ENCODE measurements at regions not wholly inside any gene's neighbourhood (a gene's known extent, or its start where the extent isn't known, plus 50 kb on each side); places are given as distances from the start of the nearest gene placed in this dataset.

GRCh38 chr6:139931747-139932146, 557.3 kb upstream of the CITED2 start:
- Histone ChIP-seq H3K4me2 (ENCODE audit: insufficient read depth, low read length) (no peak overlapping the region), H3K36me3 (ENCODE audit: control insufficient read depth, insufficient read depth, low read length) (no peaks in the 10 kb centered on the region), H3K4me3 (no peak overlapping the region), H3K27ac (ENCODE audit: extremely low read depth, low read depth, low read length) (no peak overlapping the region), H3K9me3 (replicated peaks; ENCODE audit: control insufficient read depth, insufficient read depth, low read depth, low read length) (no peaks in the 10 kb centered on the region), H3K79me2 (ENCODE audit: control insufficient read depth, insufficient read depth, low read length) (no peaks in the 10 kb centered on the region), H3K4me1 (replicated peaks in 1 of 2; ENCODE audit: control insufficient read depth in 2 of 2, insufficient read depth in 2 of 2, low read length in 2 of 2) (peaks cover 0 to 13% of the 10 kb centered on the region in 2 experiments; a peak in 3 of 5 replicates), H3K9me1 (ENCODE audit: control insufficient read depth, insufficient read depth, low read length) (no peaks in the 10 kb centered on the region), H3K27me3 (ENCODE audit: control insufficient read depth in 2 of 2, insufficient read depth in 2 of 2, low read length in 2 of 2) (no peaks in the 10 kb centered on the region), H3K9ac (ENCODE audit: insufficient read depth in 1 of 2, low read depth in 2 of 2, low read length in 2 of 2) (no peak overlapping the region), H2AFZ (ENCODE audit: low read depth, low read length) (peak overlapping the region; percentile 67), H4K20me1 (replicated peaks; ENCODE audit: control insufficient read depth, insufficient read depth, low read length) (no peaks in the 10 kb centered on the region)
- ChIA-PET CTCF (ENCODE audit: low intra/inter-chr PET ratio) (no interaction called here), POLR2A (no interaction called here)
- no peak for DNase-seq (ENCODE audit: extremely low read depth in 1 of 4, low spot score in 3 of 4)
- in situ Hi-C loops (cut with MboI): no loop called here
- intact Hi-C loops (cut with micrococcal nuclease): loop anchor here (5.0 kb wide), 1 partner anchor 66 kb away; no protein-coding TSS in a partner anchor
- no peak for FAIRE-seq
- TF ChIP-seq FOS (IDR thresholded peaks at IDR 0.05; ENCODE audit: extremely low read depth, insufficient read length): no peak
- TF ChIP-seq USF1 (CRISPR knock-in tag; IDR thresholded peaks at IDR 0.05): no peak
- TF ChIP-seq, protein P1, sequence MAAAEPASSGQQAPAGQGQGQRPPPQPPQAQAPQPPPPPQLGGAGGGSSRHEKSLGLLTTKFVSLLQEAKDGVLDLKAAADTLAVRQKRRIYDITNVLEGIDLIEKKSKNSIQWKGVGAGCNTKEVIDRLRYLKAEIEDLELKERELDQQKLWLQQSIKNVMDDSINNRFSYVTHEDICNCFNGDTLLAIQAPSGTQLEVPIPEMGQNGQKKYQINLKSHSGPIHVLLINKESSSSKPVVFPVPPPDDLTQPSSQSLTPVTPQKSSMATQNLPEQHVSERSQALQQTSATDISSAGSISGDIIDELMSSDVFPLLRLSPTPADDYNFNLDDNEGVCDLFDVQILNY (CRISPR knock-in tag; IDR thresholded peaks at IDR 0.05): no peak
- TF ChIP-seq IRF1 (CRISPR knock-in tag; IDR thresholded peaks at IDR 0.05; ENCODE audit: borderline replicate concordance): no peak
- TF ChIP-seq, protein P2, sequence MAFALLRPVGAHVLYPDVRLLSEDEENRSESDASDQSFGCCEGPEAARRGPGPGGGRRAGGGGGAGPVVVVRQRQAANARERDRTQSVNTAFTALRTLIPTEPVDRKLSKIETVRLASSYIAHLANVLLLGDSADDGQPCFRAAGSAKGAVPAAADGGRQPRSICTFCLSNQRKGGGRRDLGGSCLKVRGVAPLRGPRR (CRISPR knock-in tag; IDR thresholded peaks at IDR 0.05): no peak
- BruUV-seq (replicated peaks): no TSS peak
- 34% methylated on average over 2 of the region's 2 CpGs for WGBS (ENCODE audit: insufficient coverage, low coverage, missing lambda C conversion rate)
- no peak for ATAC-seq

Measured in K562 (cell line).